GM18951 (cell line): ENCODE measurements at regions not wholly inside any gene's neighbourhood (a gene's known extent, or its start where the extent isn't known, plus 50 kb on each side); places are given as distances from the start of the nearest gene placed in this dataset.

Experiments
- POLR2A ChIP-seq: IDR thresholded peaks from 4 replicates; pipeline ENCODE4 v1.6.1; 2011; ENCODE audit warnings: mild to moderate bottlenecking; ENCODE audit not compliant: insufficient read length, insufficient read depth; ENCODE audit errors: extremely low read depth
- in situ Hi-C: fragments of 300-500 bp; cut with MboI; formaldehyde crosslinking; loops from one replicate; pipeline ENCODE4 v1.12.0; 2022; ENCODE audit warnings: low sequenced_read_pairs, mixed read lengths, inconsistent platforms; ENCODE audit not compliant: unreplicated experiment

DNA sequence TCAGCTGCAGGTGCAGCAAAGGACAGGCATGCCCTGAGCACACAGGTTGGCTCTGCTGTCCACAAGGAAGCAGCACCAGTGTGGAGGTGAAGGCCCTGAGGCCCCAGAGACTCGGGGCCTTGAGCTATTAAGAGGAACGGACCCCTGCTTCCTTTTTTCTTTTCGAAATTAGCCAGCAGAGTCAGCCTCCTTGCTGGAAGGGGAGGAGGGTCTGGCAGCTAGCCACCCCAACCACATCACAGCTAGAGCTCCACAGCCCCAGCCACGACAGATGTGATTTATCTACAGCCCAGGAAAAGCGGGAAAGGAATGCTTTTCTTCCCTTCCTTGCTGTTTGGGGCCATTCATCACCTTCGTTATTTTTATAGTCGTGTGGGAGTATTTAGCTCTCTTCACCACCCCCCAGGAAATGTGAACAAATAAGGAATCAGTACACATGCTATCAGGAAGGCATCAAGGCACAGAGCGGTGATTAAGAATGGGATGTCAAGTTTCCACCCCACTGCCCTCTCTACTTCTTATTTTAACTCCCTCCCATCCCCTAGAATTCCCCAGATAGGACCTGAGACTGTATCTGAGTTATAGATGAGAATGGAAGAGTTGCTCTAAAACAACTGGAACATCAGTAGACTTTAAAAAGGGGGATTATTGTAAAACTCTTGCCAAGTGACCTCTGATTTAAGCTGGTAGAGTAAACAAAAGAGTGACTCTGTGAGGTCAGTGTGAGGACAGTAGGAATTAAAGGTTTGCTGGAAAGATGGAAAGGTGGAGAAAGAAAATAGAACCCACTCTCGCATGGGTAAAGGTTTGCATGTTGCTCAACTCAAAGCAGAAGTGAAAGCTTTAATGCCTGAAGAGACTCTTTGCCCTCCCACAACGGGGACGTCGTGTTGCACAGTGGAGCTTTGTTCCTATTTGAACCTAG lies 224.7 kb upstream of the GJB5 start:
- in situ Hi-C loops: no loop called here
- no peak for TF ChIP-seq POLR2A

GRCh38 chr1:34532113-34532512 lies 222.7 kb upstream of the GJB5 start:
- TF ChIP-seq POLR2A: peak; percentile 20
- in situ Hi-C loops: no loop called here

DNA sequence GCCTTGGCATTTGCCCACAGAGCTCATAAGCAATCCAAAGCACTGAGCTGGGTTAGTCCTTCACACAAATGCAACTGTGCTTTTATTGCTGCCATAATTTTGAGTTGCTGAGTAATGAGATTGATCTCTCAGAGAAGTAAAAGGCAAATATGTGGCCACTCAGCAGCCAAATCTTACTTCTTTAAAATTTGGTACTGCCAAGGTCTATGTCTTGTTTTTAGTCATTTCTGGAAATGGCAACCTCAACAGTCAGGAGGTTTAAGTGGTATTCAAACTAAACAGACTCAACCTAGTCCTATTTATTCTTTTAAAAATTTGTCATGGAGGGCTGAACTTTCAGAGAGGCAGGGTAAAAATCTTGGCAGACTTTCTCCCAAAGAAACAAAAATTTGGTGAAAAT lies 216.4 kb upstream of the GJB5 start:
- in situ Hi-C loops: no loop called here
- TF ChIP-seq POLR2A: no peak

GRCh38 chr1:34547046-34547674 lies 207.7 kb upstream of the GJB5 start:
- TF ChIP-seq POLR2A: no peak
- in situ Hi-C loops: no loop called here

DNA sequence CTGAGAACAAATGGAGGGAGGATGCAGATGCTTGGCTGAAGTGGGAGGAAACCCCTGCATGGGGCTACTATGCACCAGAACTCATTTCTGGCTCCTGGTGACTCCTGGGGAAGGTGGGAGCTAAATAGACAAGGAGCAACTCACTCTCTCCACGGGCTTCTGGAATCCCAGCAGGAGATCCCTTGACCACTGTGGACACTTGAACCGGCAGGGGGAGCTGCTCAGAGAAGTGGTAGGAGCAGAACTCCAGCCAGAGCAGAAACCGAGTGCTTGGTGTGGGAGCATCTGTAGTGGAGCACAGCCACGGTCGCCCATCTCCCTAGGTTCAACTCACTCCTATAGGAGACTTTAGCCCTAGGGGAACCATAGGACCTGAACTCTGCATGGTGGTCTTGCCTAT lies 205.6 kb upstream of the GJB5 start:
- in situ Hi-C loops: no loop called here
- no peak for TF ChIP-seq POLR2A

DNA sequence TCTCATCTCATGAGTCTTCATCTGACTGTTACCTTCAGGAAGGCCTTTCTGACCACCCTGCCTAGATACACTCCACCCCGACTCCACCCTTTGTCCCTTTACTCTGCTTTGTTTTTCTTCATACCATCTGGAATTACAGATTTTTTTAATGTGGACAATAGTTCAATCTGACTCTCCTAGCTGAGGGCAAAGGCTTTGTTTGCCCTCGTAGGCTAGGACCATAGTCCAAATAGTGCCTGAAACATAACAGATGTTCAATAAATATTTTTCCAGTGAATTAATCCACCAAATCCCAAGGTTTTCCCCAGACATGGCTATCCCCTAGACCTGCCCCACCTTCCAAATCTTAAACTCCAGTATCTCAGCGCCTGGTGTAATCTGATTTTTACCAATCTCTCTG lies 176.5 kb upstream of the GJB5 start:
- in situ Hi-C loops: no loop called here
- no peak for TF ChIP-seq POLR2A

- TF ChIP-seq POLR2A: no peak
- in situ Hi-C loops: no loop called here
These were observed 172.5 kb upstream of the GJB5 start for GRCh38 chr1:34582356-34582755.

DNA sequence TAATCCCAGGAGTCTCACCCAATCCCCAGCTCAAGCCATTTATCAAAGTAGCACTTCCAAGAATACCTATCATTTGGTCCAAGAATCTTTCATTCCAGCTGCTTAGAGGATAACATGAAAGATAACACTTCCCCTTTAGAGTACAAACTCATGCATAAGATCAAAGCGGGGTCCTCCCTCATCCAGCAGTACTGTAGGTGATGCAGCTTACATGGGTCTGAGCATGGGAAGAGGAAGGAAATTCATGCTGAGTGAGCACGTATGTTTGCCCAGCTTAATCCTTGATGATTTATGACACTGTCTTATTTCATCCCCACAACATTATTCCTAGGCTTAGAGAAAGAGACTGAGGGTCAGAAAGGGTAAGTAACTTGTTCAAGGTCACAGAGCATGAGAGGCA lies 167.1 kb upstream of the GJB5 start:
- in situ Hi-C loops: no loop called here
- TF ChIP-seq POLR2A: no peak

DNA sequence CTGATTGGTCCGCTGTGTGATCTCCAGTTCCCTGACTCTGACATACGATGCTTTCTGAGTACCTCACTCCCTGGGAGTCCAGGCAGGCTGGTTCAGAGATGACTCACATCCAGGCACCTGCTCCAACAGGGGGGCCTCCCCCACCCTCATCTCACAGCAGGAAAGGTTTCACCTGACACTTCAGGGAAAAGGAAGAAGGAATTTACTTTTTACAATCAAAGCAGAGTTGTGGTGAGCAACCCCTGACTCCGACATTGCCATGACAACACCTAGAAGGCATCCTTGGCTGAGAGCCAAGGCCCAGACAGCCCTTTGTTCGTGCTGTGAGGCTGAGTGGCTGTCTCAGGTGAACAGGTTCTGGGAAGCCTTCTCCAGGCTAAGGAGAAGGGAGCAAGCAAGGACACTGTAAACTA lies 164.6 kb upstream of the GJB5 start:
- in situ Hi-C loops: no loop called here
- TF ChIP-seq POLR2A: no peak

DNA sequence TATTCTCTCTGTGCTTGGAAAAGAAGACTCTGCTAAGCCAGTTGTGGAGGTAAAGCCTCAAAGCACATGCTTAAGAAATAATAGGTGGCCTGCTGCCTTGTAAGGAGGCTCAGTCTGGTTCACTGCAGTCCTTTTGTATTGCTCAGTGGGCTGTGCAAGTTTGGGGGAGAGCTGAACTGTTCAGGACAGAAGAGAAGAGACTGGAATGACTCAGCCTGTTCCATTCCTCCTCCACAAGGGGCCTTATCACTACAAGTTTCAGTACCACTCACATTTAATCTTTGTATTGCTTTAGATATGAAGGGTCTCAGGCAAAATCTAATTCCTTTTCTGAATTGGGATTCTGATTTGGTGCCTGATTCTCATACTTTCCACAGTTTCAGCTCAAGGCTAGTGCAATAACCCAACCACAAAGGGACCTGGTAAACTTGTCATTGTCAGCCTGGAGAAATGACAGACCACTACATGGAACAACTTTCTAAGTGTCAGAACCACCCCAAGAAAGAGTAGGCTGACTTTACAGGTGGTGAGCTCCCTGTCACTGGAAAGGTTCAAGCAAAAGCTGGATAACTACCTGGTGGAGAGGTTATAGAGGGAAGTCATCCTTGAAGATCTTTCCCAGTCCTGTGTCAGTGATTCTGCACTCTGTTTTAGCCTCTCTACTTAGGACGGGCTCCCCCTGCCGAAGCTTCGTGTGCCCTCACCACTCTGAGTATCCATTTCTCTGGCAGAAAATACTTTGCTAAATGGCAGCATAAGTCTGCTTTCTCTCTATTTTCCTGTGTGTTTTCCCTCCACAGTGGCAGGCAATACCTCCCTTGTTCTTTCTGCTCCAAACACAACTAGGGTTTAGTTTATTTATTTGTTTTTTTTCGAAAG lies 162.9 kb upstream of the GJB5 start:
- TF ChIP-seq POLR2A: no peak
- in situ Hi-C loops: no loop called here

DNA sequence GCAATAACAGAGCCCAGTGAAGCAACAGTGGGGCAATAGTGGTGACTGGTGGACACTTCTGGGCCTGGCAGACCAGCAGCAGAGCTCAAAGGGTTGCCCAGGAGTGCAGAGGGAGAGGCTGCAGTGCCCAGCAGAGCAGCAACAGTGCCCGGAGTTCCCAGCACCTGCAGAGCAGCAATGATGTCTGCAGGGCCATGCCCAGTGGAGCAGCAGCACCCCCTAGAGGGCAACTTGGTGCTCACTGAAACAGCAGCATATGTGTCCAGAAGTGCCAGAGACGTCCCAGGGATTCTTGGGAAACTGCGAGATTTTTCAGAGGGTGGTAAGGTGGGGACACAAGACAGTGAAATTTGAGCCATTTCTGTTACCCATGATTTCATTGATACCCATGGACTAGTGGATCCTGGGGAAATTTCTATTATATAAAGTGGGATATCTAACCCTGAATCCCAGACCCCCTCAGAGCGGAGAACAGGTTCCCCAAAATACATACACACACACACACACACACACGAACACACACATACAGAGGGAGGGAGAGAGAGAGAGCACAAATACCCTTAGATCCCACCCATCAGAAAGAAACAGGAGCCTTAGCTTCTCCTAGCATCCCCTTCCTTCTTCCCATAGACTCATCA lies 156.9 kb upstream of the GJB5 start:
- in situ Hi-C loops: no loop called here

GRCh38 chr1:34602907-34603306 lies 151.9 kb upstream of the GJB5 start:
- in situ Hi-C loops: loop anchor here (5.0 kb wide), 1 partner anchor 136 kb away; no protein-coding TSS in a partner anchor

More for the DNA sequence above, 156.9 kb upstream of the GJB5 start:
- no peak for TF ChIP-seq POLR2A

More at GRCh38 chr1:34602907-34603306, 151.9 kb upstream of the GJB5 start:
- TF ChIP-seq POLR2A: no peak
